Thyroid gland (tissue), 4 donors: ENCODE measurements at regions not wholly inside any gene's neighbourhood (a gene's known extent, or its start where the extent isn't known, plus 50 kb on each side); places are given as distances from the start of the nearest gene placed in this dataset.

Experiments
- DNase-seq, 2 donors: peaks; one replicate each; pipeline ENCODE4 v3.0.0-alpha.2; 2019
- H3K27ac ChIP-seq, 3 donors: fragments of 200-600 bp; sonication (generic); 1 replicate in 2 of 3; 2 replicates in 1 of 3; pipeline ENCODE4 v1.5.1; 2016 to 2019; ENCODE audit warnings: mild to moderate bottlenecking in 1 of 3, moderate library complexity in 1 of 3
- H3K27me3 ChIP-seq: fragments of 200-600 bp; sonication (generic); one replicate; pipeline ENCODE4 v1.5.1; 2019
- H3K36me3 ChIP-seq, 2 donors: fragments of 200-600 bp; sonication (generic); one replicate each; pipeline ENCODE4 v1.5.1; 2016 to 2019
- H3K4me1 ChIP-seq, 2 donors: fragments of 200-600 bp; sonication (generic); one replicate each; pipeline ENCODE4 v1.5.1; 2017 to 2019
- H3K4me3 ChIP-seq, 3 donors: fragments of 200-600 bp; sonication (generic); replicated peaks in 1 of 3; 1 replicate in 2 of 3; 2 replicates in 1 of 3; pipeline ENCODE4 v1.5.1; 2016; ENCODE audit warnings: mild to moderate bottlenecking in 1 of 3
- H3K9me3 ChIP-seq: fragments of 200-600 bp; sonication (generic); one replicate; pipeline ENCODE4 v1.5.1; 2017
- CTCF ChIP-seq, 6 experiments: fragments of 200-600 bp in 3 of 6; fragments of 450-650 bp in 3 of 6; sonication (generic) in 3 of 6; IDR thresholded peaks; one replicate each; pipeline ENCODE4 v1.5.1; 2016 to 2019; ENCODE audit warnings: antibody characterized with exemption in 6 of 6, mild to moderate bottlenecking in 2 of 6, inconsistent platforms in 1 of 6, moderate library complexity in 1 of 6
- POLR2A ChIP-seq, 2 donors: fragments of 450-650 bp; IDR thresholded peaks; one replicate each; pipeline ENCODE4 v1.6.1; 2017; ENCODE audit warnings: antibody characterized with exemption in 2 of 2, mild to moderate bottlenecking in 2 of 2, moderate library complexity in 1 of 2
- WGBS, 2 donors: methylation state at CpG; one replicate each; pipeline ENCODE4 v1.1.5; 2017; 5-methylcytosine and 5-hydroxymethylcytosine counted together
- intact Hi-C: fragments of 100-400 bp; cut with DNase I; formaldehyde crosslinking; loops from one replicate; pipeline ENCODE4 v1.15.1; 2023

- Histone ChIP-seq H3K27me3 (no peaks in the 10 kb centered on the region), H3K9me3 (no peaks in the 10 kb centered on the region), H3K4me1 (peaks cover 6 to 11% of the 10 kb centered on the region in 2 donors), H3K27ac (no peak overlapping the region), H3K36me3 (no peaks in the 10 kb centered on the region), H3K4me3 (no peak overlapping the region)
- DNase-seq = no peak
- WGBS, 2 donors = 87 to 89% methylated on average over 10 of the region's 10 CpGs
- TF ChIP-seq POLR2A (IDR thresholded peaks at IDR 0.05) (no peak), CTCF (IDR thresholded peaks at IDR 0.05) (no peak)
- intact Hi-C loops = no loop called here
Measured at GRCh38 chr22:47298017-47298785, 535.8 kb downstream of the TBC1D22A start.

- intact Hi-C loops = no loop called here
- no peak for DNase-seq
- Histone ChIP-seq H3K27ac (no peak overlapping the region), H3K4me1 (peaks cover 12 to 19% of the 10 kb centered on the region in 2 donors), H3K36me3 (no peaks in the 10 kb centered on the region), H3K9me3 (no peaks in the 10 kb centered on the region), H3K4me3 (no peak overlapping the region), H3K27me3 (no peaks in the 10 kb centered on the region)
- 85 to 86% methylated on average over 17 to 20 of the region's 20 CpGs for WGBS, 2 donors
- TF ChIP-seq POLR2A (IDR thresholded peaks at IDR 0.05) (no peak), CTCF (IDR thresholded peaks at IDR 0.05) (no peak)
Measured at GRCh38 chr22:47297261-47298016, 535.0 kb downstream of the TBC1D22A start.

GRCh38 chr22:47296405-47297260, 534.2 kb downstream of the TBC1D22A start:
- Histone ChIP-seq H3K36me3 (no peaks in the 10 kb centered on the region), H3K9me3 (no peaks in the 10 kb centered on the region), H3K27ac (no peak overlapping the region), H3K4me1 (peaks cover 19 to 27% of the 10 kb centered on the region in 2 donors), H3K27me3 (no peaks in the 10 kb centered on the region), H3K4me3 (no peak overlapping the region)
- no peak for DNase-seq
- 78 to 79% methylated on average over 25 of the region's 25 CpGs for WGBS, 2 donors
- intact Hi-C loops = no loop called here
- TF ChIP-seq CTCF (IDR thresholded peaks at IDR 0.05) = no peak
- TF ChIP-seq POLR2A (IDR thresholded peaks at IDR 0.05) = no peak

- Histone ChIP-seq H3K27ac (no peak overlapping the region), H3K4me3 (no peak overlapping the region), H3K27me3 (no peaks in the 10 kb centered on the region), H3K9me3 (no peaks in the 10 kb centered on the region), H3K4me1 (peaks cover 23 to 33% of the 10 kb centered on the region in 2 donors), H3K36me3 (no peaks in the 10 kb centered on the region)
- WGBS, 2 donors = 82 to 89% methylated on average over 8 to 10 of the region's 10 CpGs
- intact Hi-C loops = no loop called here
- no peak for DNase-seq
- TF ChIP-seq POLR2A (IDR thresholded peaks at IDR 0.05) (no peak), CTCF (IDR thresholded peaks at IDR 0.05) (no peak)
Measured at GRCh38 chr22:47295982-47296381, 533.5 kb downstream of the TBC1D22A start.
